ENCODE measurements at regions not wholly inside any gene's neighbourhood (a gene's known extent, or its start where the extent isn't known, plus 50 kb on each side); places are given as distances from the start of the nearest gene placed in this dataset.

DNA sequence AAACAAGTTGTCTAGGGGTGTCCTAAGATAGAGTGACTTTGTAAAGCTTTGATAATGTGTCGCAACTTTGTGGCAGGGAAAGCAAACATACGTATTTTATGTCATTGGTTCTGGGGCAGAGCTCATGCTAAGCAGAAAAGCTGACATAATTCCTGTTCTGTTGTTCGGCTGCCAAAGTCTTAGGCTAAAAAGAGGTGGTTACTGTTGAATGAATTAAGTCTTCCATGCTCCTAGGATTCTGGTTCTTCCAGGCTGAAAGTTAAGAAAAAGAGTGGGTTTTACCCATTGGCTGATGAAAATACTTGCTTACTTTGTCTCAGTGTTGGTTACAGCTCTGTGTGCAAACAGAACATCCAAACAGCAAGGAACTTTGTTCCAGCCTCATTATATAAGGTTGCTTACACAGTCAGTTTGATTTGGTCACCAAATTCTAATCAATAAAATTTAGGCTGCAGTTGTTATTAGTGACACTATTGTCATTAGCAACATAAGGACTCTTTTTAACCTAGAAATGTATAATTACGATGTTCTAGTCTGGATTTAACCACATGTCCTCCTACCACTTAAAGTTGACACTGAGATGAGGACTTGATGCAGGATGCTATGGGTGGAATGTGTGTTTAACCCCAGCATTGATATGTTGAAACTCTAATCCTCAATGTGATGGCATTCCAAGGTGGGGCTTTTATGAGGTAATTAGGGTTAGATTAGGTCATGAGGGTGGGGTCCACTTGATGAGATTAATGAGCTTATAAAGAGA lies 114.0 kb upstream of the GOT2 start (continued):
- TF ChIP-seq ZNF224 (CRISPR knock-in tag; IDR thresholded peaks at IDR 0.05) (no peak), PRMT3 (CRISPR knock-in tag; IDR thresholded peaks at IDR 0.05; ENCODE audit: borderline replicate concordance, low read depth) (no peak), ZNF205 (CRISPR knock-in tag; IDR thresholded peaks at IDR 0.05) (no peak), LCORL (IDR thresholded peaks at IDR 0.05) (no peak), LCORL (CRISPR knock-in tag; IDR thresholded peaks at IDR 0.05) (no peak; the same call in 1 of the 2 replicates), ZNF460 (CRISPR knock-in tag; IDR thresholded peaks at IDR 0.05; ENCODE audit: borderline replicate concordance) (no peak), JUND (CRISPR knock-in tag; IDR thresholded peaks at IDR 0.05) (0 out of 2 replicates have a peak, but pooled peaks have one; percentile 5), SALL1 (CRISPR knock-in tag; IDR thresholded peaks at IDR 0.05) (no peak), SIN3A (IDR thresholded peaks at IDR 0.05; ENCODE audit: borderline replicate concordance, low read depth, low read length) (no peak), NCOA5 (CRISPR knock-in tag; IDR thresholded peaks at IDR 0.05) (no peak), MEIS1 (CRISPR knock-in tag; IDR thresholded peaks at IDR 0.05; ENCODE audit: borderline replicate concordance) (peak; percentile 71; the same call in 1 of the 2 replicates), NR3C1 (CRISPR knock-in tag; IDR thresholded peaks at IDR 0.05) (no peak), ZNF274 (CRISPR knock-in tag; IDR thresholded peaks at IDR 0.05) (no peak), CENPT (CRISPR knock-in tag; IDR thresholded peaks at IDR 0.05; ENCODE audit: low read depth) (no peak), ETV6 (CRISPR knock-in tag; conservative IDR thresholded peaks at IDR 0.05) (no peak), BRCA1 (CRISPR knock-in tag; IDR thresholded peaks at IDR 0.05) (no peak), KLF15 (CRISPR knock-in tag; IDR thresholded peaks at IDR 0.05; ENCODE audit: borderline replicate concordance) (no peak), MNT (IDR thresholded peaks at IDR 0.05) (no peak), SRF (IDR thresholded peaks at IDR 0.05; ENCODE audit: low read depth, low read length) (no peak), ZNF17 (CRISPR knock-in tag; IDR thresholded peaks at IDR 0.05) (no peak), HOXA7 (CRISPR knock-in tag; IDR thresholded peaks at IDR 0.05) (no peak), MTA1 (CRISPR knock-in tag; IDR thresholded peaks at IDR 0.05; ENCODE audit: borderline replicate concordance) (no peak), NKX3-1 (CRISPR knock-in tag; IDR thresholded peaks at IDR 0.05) (peak; percentile 46; the same call in 1 of the 2 replicates), ELF1 (CRISPR knock-in tag; IDR thresholded peaks at IDR 0.05) (no peak)
- TF ChIP-seq, protein P1, sequence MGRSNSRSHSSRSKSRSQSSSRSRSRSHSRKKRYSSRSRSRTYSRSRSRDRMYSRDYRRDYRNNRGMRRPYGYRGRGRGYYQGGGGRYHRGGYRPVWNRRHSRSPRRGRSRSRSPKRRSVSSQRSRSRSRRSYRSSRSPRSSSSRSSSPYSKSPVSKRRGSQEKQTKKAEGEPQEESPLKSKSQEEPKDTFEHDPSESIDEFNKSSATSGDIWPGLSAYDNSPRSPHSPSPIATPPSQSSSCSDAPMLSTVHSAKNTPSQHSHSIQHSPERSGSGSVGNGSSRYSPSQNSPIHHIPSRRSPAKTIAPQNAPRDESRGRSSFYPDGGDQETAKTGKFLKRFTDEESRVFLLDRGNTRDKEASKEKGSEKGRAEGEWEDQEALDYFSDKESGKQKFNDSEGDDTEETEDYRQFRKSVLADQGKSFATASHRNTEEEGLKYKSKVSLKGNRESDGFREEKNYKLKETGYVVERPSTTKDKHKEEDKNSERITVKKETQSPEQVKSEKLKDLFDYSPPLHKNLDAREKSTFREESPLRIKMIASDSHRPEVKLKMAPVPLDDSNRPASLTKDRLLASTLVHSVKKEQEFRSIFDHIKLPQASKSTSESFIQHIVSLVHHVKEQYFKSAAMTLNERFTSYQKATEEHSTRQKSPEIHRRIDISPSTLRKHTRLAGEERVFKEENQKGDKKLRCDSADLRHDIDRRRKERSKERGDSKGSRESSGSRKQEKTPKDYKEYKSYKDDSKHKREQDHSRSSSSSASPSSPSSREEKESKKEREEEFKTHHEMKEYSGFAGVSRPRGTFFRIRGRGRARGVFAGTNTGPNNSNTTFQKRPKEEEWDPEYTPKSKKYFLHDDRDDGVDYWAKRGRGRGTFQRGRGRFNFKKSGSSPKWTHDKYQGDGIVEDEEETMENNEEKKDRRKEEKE (IDR thresholded peaks at IDR 0.05) = no peak
- TF ChIP-seq, protein P2, sequence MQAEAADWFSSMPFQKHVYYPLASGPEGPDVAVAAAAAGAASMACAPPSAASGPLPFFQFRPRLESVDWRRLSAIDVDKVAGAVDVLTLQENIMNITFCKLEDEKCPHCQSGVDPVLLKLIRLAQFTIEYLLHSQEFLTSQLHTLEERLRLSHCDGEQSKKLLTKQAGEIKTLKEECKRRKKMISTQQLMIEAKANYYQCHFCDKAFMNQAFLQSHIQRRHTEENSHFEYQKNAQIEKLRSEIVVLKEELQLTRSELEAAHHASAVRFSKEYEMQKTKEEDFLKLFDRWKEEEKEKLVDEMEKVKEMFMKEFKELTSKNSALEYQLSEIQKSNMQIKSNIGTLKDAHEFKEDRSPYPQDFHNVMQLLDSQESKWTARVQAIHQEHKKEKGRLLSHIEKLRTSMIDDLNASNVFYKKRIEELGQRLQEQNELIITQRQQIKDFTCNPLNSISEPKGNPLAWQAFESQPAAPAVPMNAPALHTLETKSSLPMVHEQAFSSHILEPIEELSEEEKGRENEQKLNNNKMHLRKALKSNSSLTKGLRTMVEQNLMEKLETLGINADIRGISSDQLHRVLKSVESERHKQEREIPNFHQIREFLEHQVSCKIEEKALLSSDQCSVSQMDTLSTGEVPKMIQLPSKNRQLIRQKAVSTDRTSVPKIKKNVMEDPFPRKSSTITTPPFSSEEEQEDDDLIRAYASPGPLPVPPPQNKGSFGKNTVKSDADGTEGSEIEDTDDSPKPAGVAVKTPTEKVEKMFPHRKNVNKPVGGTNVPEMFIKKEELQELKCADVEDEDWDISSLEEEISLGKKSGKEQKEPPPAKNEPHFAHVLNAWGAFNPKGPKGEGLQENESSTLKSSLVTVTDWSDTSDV (CRISPR knock-in tag; IDR thresholded peaks at IDR 0.05) = no peak

All from HepG2 (cell line).